Loucy (cell line): ENCODE measurements at regions not wholly inside any gene's neighbourhood (a gene's known extent, or its start where the extent isn't known, plus 50 kb on each side); places are given as distances from the start of the nearest gene placed in this dataset.

Source experiments
- H2AFZ ChIP-seq: fragments of 200-600 bp; sonication (generic); 2 replicates; pipeline ENCODE4 v1.6.0; 2016; ENCODE audit warnings: antibody characterized with exemption, mild to moderate bottlenecking, low read length, moderate library complexity
- H3F3A ChIP-seq: fragments of 200-600 bp; 2 replicates; pipeline ENCODE4 v1.6.0; 2016; ENCODE audit warnings: antibody characterized with exemption, low read depth, mild to moderate bottlenecking
- H3K27me3 ChIP-seq: fragments of 200-600 bp; sonication (generic); 2 replicates; pipeline ENCODE4 v1.6.1; 2014; ENCODE audit warnings: low read length, mild to moderate bottlenecking; ENCODE audit not compliant: insufficient read depth, poor library complexity, severe bottlenecking
- H3K36me3 ChIP-seq: fragments of 200-600 bp; sonication (generic); 2 replicates; pipeline ENCODE4 v1.6.1; 2016; ENCODE audit warnings: low read length; ENCODE audit not compliant: insufficient read depth
- H3K4me1 ChIP-seq: fragments of 200-600 bp; sonication (generic); 2 replicates; pipeline ENCODE4 v1.5.1; 2014; ENCODE audit warnings: low read length, mild to moderate bottlenecking; ENCODE audit not compliant: insufficient read depth, poor library complexity, severe bottlenecking
- H3K4me2 ChIP-seq: fragments of 200-600 bp; sonication (generic); 2 replicates; pipeline ENCODE4 v1.6.0; 2014; ENCODE audit warnings: antibody characterized with exemption, low read length, low read depth, mild to moderate bottlenecking; ENCODE audit not compliant: poor library complexity, severe bottlenecking
- H3K4me3 ChIP-seq: fragments of 200-600 bp; sonication (generic); 2 replicates; pipeline ENCODE4 v1.5.1; 2014; ENCODE audit warnings: low read length, mild to moderate bottlenecking, mixed read lengths; ENCODE audit not compliant: poor library complexity, severe bottlenecking
- H3K79me2 ChIP-seq: fragments of 200-600 bp; sonication (generic); 2 replicates; pipeline ENCODE4 v1.6.1; 2014; ENCODE audit warnings: low read length; ENCODE audit not compliant: insufficient read depth
- H3K9ac ChIP-seq: fragments of 200-600 bp; sonication (generic); 2 replicates; pipeline ENCODE4 v1.6.0; 2014; ENCODE audit warnings: mild to moderate bottlenecking, low read depth, low read length, moderate library complexity; ENCODE audit not compliant: poor library complexity, severe bottlenecking
- H3K9me2 ChIP-seq: fragments of 200-600 bp; sonication (generic); replicated peaks from 2 replicates; pipeline ENCODE4 v1.6.1; 2016; ENCODE audit warnings: low read depth, low read length, mixed read lengths
- H3K9me3 ChIP-seq: fragments of 200-600 bp; sonication (generic); 2 replicates; pipeline ENCODE4 v1.6.1; 2014; ENCODE audit warnings: mild to moderate bottlenecking, antibody characterized with exemption, low read length, low read depth; ENCODE audit not compliant: insufficient read depth
- H4K20me1 ChIP-seq: fragments of 200-600 bp; sonication (generic); 2 replicates; pipeline ENCODE4 v1.6.0; 2014; ENCODE audit warnings: antibody characterized with exemption, low read length, mild to moderate bottlenecking; ENCODE audit not compliant: insufficient read depth, poor library complexity, severe bottlenecking
- CTCF ChIP-seq: fragments of 200-600 bp; sonication (generic); conservative IDR thresholded peaks from 2 replicates; pipeline ENCODE4 v1.5.1; 2014; ENCODE audit warnings: mild to moderate bottlenecking, antibody characterized with exemption, low read length
- EZH2phosphoT487 ChIP-seq: fragments of 200-600 bp; IDR thresholded peaks from 2 replicates; pipeline ENCODE4 v1.6.1; 2018; ENCODE audit warnings: antibody characterized with exemption, mild to moderate bottlenecking, moderate library complexity, borderline replicate concordance

- H3K27me3 ChIP-seq, result no peaks in the 10 kb centered on the region
- H3K9me3 ChIP-seq, result no peaks in the 10 kb centered on the region
- peaks cover 7% of the 10 kb centered on the region for H3K4me1 ChIP-seq
- no peaks in the 10 kb centered on the region for H3K36me3 ChIP-seq
- no peaks in the 10 kb centered on the region for H3F3A ChIP-seq
- no peaks in the 10 kb centered on the region for H3K9me2 ChIP-seq
- H3K4me3 ChIP-seq, result no peak overlapping the region
- no peaks in the 10 kb centered on the region for H4K20me1 ChIP-seq
- TF ChIP-seq EZH2phosphoT487, result no peak
- TF ChIP-seq CTCF, result no peak
- H3K4me2 ChIP-seq, result peak overlapping the region; percentile 28
- H2AFZ ChIP-seq, result no peak overlapping the region
- H3K79me2 ChIP-seq, result no peaks in the 10 kb centered on the region
- no peak overlapping the region for H3K9ac ChIP-seq
Measured at GRCh38 chr5:159764283-159765134, 151.8 kb upstream of the ADRA1B start.

GRCh38 chr5:159765135-159765433 lies 151.2 kb upstream of the ADRA1B start:
- Histone ChIP-seq H3K36me3 (no peaks in the 10 kb centered on the region), H3K4me2 (no peak overlapping the region), H2AFZ (no peak overlapping the region), H3K9me3 (no peaks in the 10 kb centered on the region), H3K4me1 (peaks cover 7% of the 10 kb centered on the region), H4K20me1 (no peaks in the 10 kb centered on the region), H3K27me3 (no peaks in the 10 kb centered on the region), H3K4me3 (no peak overlapping the region), H3F3A (no peaks in the 10 kb centered on the region), H3K9me2 (no peaks in the 10 kb centered on the region), H3K79me2 (no peaks in the 10 kb centered on the region), H3K9ac (no peak overlapping the region)
- no peak for TF ChIP-seq EZH2phosphoT487
- no peak for TF ChIP-seq CTCF

GRCh38 chr5:159765760-159766517 lies 150.3 kb upstream of the ADRA1B start:
- Histone ChIP-seq H3F3A (no peaks in the 10 kb centered on the region), H3K4me1 (peaks cover 7% of the 10 kb centered on the region), H3K9me3 (no peaks in the 10 kb centered on the region), H3K9me2 (no peaks in the 10 kb centered on the region), H3K9ac (no peak overlapping the region), H3K36me3 (no peaks in the 10 kb centered on the region), H2AFZ (no peak overlapping the region), H3K79me2 (no peaks in the 10 kb centered on the region), H3K4me2 (no peak overlapping the region), H3K27me3 (no peaks in the 10 kb centered on the region), H3K4me3 (no peak overlapping the region), H4K20me1 (no peaks in the 10 kb centered on the region)
- TF ChIP-seq CTCF (no peak), EZH2phosphoT487 (no peak)
